Femur (tissue), 1 donor: ENCODE measurements at regions not wholly inside any gene's neighbourhood (a gene's known extent, or its start where the extent isn't known, plus 50 kb on each side); places are given as distances from the start of the nearest gene placed in this dataset.

Experiments used
- DNase-seq: peaks from one replicate; pipeline ENCODE4 v3.0.0-alpha.2; 2017

- peak; percentile 86 for DNase-seq
Observed at GRCh38 chr14:98946940-98947339, 325.1 kb downstream of the BCL11B start.

- DNase-seq, result peak; percentile 9
Observed at GRCh38 chr14:98947911-98948595, 323.9 kb downstream of the BCL11B start.

- peak; percentile 11 for DNase-seq
Observed at GRCh38 chr14:98949051-98949450, 322.9 kb downstream of the BCL11B start.

DNA sequence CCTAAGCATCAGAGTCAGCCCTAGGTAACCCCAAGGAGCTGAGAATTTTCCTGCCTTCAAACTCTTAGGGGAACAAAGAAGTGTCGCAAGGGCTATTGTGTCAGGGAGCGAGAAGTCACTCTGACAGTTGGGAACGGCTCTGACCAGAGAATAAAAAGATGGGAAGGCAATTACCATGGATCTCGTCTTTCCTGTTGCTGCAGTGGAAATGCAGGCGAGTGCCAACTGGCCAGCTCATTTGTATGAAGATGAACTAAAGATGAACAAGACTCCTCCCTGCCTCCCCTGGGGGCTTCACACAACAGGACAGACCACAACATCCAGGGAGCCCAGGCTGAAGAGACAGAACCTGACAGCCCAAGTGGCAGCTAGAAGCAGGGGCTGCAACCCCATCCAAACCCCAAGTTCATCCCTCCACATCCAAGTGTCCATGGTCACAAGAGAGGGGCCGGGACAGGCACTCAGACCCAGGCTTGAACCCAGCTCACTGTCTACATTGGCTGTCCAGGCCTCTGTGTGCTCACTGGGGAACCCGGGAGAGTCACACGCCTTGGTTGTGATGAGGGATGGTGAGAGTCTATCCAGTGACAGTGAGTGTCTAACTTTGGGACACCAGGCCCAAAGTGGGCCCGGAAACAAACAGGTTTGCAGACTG, 322.4 kb downstream of the BCL11B start:
- DNase-seq, result peak; percentile 49

DNA sequence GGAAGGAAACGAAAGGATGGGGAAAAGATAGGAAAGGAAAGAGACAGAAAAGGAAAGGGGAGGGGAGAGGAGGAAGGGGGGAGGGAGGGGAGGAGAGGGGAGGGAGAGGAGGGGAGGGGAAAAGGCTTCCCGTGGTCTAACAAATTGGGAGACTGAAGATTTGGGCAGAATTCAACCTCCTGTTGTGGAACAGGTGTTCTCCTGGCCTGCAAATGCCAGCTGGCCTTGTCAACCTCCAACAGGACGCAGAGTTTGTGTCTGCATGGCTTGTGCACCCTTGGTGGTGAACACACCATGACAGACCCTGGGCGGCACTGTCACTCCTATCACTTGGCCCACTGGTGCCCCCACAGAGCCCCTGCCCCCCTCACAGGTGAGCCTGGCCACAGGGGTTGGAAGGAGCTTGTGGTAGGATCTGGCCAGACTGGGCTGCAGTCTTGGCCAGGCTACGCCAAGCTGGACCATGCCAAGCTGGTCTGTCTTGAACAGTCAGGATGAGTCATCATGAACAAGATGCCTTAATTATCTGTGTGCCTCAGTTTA, 321.6 kb downstream of the BCL11B start:
- DNase-seq, result peak; percentile 12

- peak; percentile 1 for DNase-seq
Observed at GRCh38 chr14:98951031-98951430, 321.0 kb downstream of the BCL11B start.

DNA sequence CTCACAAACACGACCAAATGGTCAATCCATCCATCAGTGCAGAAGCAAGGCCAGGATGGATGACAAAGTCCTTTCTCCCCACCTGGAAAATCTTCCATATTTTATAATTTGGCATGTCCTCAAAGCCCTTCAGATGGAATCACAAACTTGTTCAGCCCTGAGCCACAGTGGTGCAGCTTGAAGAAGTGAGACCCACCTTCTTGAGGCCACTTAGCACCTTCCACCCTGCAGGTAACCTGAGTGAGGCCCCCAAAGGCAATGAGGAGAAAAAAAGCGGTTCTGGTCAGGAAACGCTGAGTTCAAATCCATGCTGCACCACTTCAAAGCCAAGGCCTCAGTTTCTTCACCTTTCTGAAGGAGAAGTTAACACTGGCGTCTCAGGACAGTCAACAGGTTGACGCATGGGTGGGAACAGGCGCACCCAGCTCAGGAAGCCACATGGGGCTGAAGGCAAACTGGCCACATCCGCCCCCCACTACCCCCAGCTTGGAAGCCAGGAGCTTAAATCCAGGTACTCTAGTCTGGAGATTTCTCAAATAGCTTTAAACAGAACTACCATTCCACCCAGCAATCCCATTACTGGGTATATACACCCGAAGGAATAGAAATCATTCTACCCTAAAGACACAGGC, 320.4 kb downstream of the BCL11B start:
- DNase-seq, result peak; percentile 3

GRCh38 chr14:98952593-98953350, 319.2 kb downstream of the BCL11B start:
- peak; percentile 13 for DNase-seq

DNA sequence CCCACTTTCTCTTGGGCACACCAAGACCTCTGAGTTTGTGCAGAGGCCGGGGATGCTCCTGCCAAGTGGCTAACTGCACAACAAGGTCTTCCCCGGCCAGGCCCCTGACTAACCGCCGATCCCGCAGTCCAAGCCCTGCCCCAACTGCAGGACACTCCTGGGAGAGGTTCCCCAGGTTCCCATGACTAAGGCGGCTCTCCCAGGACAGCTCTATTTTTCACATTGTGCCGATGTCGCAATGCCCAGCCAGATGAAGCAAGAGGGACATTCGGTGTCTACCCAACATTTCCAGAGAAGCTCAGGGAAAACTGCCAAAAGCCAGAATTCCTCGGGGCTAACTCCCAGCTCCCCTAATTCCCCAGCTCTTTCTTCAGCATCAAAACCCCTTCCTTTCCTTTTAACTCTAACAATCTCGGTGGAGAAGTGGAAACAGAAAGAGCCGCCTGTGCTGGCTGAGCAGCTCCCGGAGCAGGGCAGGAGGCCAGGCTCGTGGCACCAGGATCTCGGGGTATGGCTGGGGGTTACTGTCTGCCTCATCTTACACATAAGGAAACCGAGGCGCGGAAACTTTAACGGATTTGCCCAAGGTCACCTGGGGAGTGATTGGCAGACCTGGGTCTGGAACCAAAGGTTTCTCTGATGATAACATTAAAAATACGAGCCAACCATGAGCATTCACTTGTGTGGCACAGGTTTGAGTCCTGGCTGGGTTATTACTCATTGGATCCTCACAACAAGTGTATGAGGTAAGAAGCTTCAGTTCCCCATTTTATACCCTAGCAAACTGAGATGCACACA, 318.2 kb downstream of the BCL11B start:
- DNase-seq, result peak; percentile 18

GRCh38 chr14:98954349-98955000, 317.5 kb downstream of the BCL11B start:
- DNase-seq, result peak; percentile 4

DNA sequence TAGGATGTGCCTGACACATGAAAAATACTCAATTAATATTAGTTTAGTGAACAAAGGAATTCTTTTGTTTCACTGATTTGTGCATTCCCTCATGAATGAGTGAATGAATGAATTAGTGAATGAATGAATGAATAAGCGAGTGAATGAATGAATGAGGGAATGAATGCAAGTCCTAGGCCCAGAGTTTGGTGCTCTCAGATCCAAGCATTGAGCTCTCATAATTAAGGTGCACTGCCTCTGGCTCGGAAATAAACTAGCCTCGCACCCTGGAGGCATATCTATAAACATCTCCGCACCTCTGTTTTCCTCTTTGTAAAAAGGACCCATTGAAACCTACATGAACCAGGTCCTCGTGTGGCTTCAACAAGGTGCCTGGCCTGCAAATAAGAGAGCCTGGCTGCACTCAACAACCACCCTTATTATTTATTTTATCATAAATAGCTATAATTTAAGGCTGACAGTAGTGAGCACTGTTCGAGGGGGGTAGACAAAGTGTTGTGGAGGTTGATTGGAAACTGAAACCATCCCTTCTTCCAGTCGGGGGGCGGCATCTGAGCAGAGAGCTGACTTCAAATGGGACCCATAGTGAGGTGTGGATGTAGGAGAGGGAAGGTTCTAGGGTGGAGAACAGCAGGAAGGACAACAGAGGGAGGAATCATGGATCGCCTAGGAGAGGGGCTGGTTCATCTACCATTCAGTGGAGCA, 316.8 kb downstream of the BCL11B start:
- DNase-seq, result no peak

DNA sequence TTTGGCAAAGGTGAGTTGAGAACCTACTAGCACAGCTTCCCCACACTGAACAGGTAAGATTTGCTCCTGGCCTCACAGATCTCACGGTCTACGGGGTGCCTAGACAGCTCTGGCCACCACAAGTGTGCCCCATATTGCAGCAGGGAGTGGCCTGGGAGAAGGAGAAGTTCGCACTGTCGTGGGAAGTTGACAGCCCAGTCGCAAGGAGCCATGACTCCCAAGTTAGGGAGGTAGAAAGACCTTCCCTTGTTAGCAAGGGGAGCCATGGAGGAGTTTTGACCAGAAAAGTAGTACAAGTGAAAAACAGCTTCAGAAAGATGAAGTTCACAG, 316.3 kb downstream of the BCL11B start:
- DNase-seq, result peak; percentile 4

- no peak for DNase-seq
Observed at GRCh38 chr14:98956181-98956580, 315.8 kb downstream of the BCL11B start.

GRCh38 chr14:98956661-98957060, 315.3 kb downstream of the BCL11B start:
- no peak for DNase-seq

- DNase-seq, result peak; percentile 71
Observed at GRCh38 chr14:98957211-98958047, 314.6 kb downstream of the BCL11B start.

GRCh38 chr14:98958048-98958631, 313.9 kb downstream of the BCL11B start:
- DNase-seq, result no peak

DNA sequence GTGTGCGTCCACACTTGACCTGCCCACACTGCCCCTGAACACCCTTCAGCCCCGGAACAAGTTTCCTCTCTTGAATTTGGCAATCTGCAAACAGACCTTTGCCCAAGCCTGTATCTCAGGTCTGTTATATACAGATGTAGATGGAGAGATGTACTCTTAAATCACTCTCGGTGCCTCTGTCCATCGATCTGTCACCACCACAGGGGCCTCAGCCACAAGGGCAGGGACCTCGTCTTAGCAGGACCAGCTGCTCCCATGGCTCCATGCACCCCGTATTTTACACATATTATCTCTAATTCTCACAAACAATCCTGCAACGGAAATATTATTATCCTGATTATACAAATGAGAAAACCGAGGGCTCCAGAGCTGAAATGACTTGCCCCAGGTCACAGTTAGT, 313.4 kb downstream of the BCL11B start:
- DNase-seq, result no peak

- no peak for DNase-seq
Observed at GRCh38 chr14:98959410-98959809, 312.6 kb downstream of the BCL11B start.

GRCh38 chr14:98959958-98960616, 311.9 kb downstream of the BCL11B start:
- no peak for DNase-seq
